ENCODE measurements at regions not wholly inside any gene's neighbourhood (a gene's known extent, or its start where the extent isn't known, plus 50 kb on each side); places are given as distances from the start of the nearest gene placed in this dataset.

DNA sequence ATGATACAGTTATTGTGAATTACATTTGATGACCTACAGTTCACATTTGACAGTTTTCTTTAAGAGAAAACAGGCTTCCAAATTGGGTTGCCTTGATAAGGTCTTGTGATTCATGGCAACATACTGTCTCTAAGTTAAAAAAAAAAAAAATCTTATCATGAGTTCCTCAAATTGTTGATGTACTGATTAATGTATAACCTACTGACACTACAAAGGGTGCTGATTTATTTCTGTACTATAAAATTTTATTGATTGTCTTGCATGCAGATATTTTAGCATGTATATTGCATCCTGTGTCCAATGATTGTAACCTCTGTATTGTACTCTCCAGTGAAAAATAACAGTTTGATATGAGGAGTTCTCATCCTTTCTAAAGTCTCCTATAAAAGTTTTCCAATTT is 197.3 kb upstream of the IVNS1ABP start:
- H3K27ac ChIP-seq (replicated peaks) = no peak overlapping the region
- H3K4me3 ChIP-seq (replicated peaks; ENCODE audit: insufficient read depth, low read length) = no peak overlapping the region
- H3K27me3 ChIP-seq (ENCODE audit: insufficient read depth, poor library complexity, severe bottlenecking) = no peaks in the 10 kb centered on the region
- TF ChIP-seq GABPA (IDR thresholded peaks at IDR 0.05; ENCODE audit: low read depth) = no peak
- no peak for TF ChIP-seq POLR2AphosphoS5 (IDR thresholded peaks at IDR 0.05; ENCODE audit: low read depth)
- TF ChIP-seq, protein P1, sequence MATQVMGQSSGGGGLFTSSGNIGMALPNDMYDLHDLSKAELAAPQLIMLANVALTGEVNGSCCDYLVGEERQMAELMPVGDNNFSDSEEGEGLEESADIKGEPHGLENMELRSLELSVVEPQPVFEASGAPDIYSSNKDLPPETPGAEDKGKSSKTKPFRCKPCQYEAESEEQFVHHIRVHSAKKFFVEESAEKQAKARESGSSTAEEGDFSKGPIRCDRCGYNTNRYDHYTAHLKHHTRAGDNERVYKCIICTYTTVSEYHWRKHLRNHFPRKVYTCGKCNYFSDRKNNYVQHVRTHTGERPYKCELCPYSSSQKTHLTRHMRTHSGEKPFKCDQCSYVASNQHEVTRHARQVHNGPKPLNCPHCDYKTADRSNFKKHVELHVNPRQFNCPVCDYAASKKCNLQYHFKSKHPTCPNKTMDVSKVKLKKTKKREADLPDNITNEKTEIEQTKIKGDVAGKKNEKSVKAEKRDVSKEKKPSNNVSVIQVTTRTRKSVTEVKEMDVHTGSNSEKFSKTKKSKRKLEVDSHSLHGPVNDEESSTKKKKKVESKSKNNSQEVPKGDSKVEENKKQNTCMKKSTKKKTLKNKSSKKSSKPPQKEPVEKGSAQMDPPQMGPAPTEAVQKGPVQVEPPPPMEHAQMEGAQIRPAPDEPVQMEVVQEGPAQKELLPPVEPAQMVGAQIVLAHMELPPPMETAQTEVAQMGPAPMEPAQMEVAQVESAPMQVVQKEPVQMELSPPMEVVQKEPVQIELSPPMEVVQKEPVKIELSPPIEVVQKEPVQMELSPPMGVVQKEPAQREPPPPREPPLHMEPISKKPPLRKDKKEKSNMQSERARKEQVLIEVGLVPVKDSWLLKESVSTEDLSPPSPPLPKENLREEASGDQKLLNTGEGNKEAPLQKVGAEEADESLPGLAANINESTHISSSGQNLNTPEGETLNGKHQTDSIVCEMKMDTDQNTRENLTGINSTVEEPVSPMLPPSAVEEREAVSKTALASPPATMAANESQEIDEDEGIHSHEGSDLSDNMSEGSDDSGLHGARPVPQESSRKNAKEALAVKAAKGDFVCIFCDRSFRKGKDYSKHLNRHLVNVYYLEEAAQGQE (IDR thresholded peaks at IDR 0.05; ENCODE audit: insufficient replicate concordance, low read depth) = no peak
- TF ChIP-seq, protein P2, sequence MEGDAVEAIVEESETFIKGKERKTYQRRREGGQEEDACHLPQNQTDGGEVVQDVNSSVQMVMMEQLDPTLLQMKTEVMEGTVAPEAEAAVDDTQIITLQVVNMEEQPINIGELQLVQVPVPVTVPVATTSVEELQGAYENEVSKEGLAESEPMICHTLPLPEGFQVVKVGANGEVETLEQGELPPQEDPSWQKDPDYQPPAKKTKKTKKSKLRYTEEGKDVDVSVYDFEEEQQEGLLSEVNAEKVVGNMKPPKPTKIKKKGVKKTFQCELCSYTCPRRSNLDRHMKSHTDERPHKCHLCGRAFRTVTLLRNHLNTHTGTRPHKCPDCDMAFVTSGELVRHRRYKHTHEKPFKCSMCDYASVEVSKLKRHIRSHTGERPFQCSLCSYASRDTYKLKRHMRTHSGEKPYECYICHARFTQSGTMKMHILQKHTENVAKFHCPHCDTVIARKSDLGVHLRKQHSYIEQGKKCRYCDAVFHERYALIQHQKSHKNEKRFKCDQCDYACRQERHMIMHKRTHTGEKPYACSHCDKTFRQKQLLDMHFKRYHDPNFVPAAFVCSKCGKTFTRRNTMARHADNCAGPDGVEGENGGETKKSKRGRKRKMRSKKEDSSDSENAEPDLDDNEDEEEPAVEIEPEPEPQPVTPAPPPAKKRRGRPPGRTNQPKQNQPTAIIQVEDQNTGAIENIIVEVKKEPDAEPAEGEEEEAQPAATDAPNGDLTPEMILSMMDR (IDR thresholded peaks at IDR 0.05; ENCODE audit: insufficient read depth, low read length) = no peak
- TF ChIP-seq SPI1 (IDR thresholded peaks at IDR 0.05; ENCODE audit: borderline replicate concordance, low read depth) = no peak
- DNase-seq (ENCODE audit: low read depth in 1 of 2, low spot score in 1 of 2) = no peak

DNA sequence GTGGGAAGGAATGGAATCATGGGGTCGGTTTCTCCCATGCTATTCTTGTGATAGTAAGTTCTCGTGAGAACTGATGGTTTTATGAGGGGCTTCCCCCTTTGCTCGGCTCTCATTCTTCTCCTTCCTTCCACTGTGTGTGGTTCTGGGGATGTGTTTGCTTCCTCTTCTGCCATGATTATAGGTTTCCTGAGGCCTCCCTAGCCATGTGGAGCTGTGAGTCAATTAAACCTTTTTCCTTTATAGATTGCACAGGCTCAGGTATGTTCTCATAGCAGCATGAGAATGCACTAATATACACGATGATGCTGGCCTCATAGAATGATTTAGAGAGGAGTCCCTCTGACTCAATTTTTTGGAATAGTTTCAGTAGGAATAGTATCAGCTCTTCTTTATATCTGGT is 195.4 kb upstream of the IVNS1ABP start:
- peak in 1 of 2 experiments; percentile 6 for DNase-seq (ENCODE audit: low read depth in 1 of 2, low spot score in 1 of 2)
- TF ChIP-seq, protein P1 (IDR thresholded peaks at IDR 0.05; ENCODE audit: insufficient replicate concordance, low read depth) = no peak
- TF ChIP-seq, protein P2 (IDR thresholded peaks at IDR 0.05; ENCODE audit: insufficient read depth, low read length) = no peak
- TF ChIP-seq GABPA (IDR thresholded peaks at IDR 0.05; ENCODE audit: low read depth) = no peak
- TF ChIP-seq POLR2AphosphoS5 (IDR thresholded peaks at IDR 0.05; ENCODE audit: low read depth) = no peak
- TF ChIP-seq SPI1 (IDR thresholded peaks at IDR 0.05; ENCODE audit: borderline replicate concordance, low read depth) = no peak
- Histone ChIP-seq H3K4me3 (replicated peaks; ENCODE audit: insufficient read depth, low read length) (no peak overlapping the region), H3K27me3 (ENCODE audit: insufficient read depth, poor library complexity, severe bottlenecking) (no peaks in the 10 kb centered on the region), H3K27ac (replicated peaks) (no peak overlapping the region)

DNA sequence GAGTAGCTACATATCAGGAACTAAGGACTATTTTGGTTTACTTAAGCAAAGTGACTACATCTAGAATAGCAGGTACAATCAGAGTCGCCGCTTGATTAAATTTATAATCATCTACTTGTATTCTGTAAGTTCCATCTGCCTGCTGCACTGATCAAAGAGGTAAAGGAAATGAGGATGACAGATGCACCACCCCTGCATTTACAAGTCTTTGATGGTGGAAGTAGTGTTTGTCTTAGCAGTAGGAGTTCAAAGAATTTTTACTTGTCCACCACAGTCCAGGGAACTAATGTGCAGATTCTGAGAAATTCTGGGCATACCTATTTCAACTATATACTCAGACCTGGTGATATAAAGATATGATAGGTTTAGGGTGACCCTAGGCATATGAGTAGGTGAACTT is 184.1 kb upstream of the IVNS1ABP start:
- no peak overlapping the region for H3K4me3 ChIP-seq (replicated peaks; ENCODE audit: insufficient read depth, low read length)
- H3K27me3 ChIP-seq (ENCODE audit: insufficient read depth, poor library complexity, severe bottlenecking) = no peaks in the 10 kb centered on the region
- no peak for TF ChIP-seq SPI1 (IDR thresholded peaks at IDR 0.05; ENCODE audit: borderline replicate concordance, low read depth)
- TF ChIP-seq POLR2AphosphoS5 (IDR thresholded peaks at IDR 0.05; ENCODE audit: low read depth) = no peak
- TF ChIP-seq, protein P1 (IDR thresholded peaks at IDR 0.05; ENCODE audit: insufficient replicate concordance, low read depth) = no peak
- TF ChIP-seq GABPA (IDR thresholded peaks at IDR 0.05; ENCODE audit: low read depth) = no peak
- TF ChIP-seq, protein P2 (IDR thresholded peaks at IDR 0.05; ENCODE audit: insufficient read depth, low read length) = no peak
- DNase-seq (ENCODE audit: low read depth in 1 of 2, low spot score in 1 of 2) = no peak
- H3K27ac ChIP-seq (replicated peaks) = no peak overlapping the region

Measured in HL-60 (cell line).